ENCODE measurements at regions not wholly inside any gene's neighbourhood (a gene's known extent, or its start where the extent isn't known, plus 50 kb on each side); places are given as distances from the start of the nearest gene placed in this dataset.

DNA sequence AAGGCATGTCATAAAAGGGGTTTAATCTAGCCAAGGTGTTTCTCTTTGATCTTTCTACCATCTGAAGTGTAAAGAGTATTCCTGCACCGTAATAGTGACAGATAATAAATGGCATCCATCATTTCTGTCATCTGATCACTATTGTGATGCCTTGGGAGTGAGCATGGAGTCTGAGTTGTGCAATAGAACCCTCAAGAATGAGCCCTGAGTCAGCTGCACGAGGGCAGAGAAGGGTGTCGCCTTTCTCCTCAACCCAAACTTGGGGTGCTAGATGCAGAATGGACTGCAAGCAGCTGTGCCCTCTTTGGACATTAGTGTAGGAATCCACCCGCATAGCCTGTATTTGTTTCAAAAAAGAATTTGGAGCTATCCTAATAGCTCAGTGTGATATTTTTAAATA is 115.2 kb downstream of the ZNF37A start:
- TF ChIP-seq, protein P1, sequence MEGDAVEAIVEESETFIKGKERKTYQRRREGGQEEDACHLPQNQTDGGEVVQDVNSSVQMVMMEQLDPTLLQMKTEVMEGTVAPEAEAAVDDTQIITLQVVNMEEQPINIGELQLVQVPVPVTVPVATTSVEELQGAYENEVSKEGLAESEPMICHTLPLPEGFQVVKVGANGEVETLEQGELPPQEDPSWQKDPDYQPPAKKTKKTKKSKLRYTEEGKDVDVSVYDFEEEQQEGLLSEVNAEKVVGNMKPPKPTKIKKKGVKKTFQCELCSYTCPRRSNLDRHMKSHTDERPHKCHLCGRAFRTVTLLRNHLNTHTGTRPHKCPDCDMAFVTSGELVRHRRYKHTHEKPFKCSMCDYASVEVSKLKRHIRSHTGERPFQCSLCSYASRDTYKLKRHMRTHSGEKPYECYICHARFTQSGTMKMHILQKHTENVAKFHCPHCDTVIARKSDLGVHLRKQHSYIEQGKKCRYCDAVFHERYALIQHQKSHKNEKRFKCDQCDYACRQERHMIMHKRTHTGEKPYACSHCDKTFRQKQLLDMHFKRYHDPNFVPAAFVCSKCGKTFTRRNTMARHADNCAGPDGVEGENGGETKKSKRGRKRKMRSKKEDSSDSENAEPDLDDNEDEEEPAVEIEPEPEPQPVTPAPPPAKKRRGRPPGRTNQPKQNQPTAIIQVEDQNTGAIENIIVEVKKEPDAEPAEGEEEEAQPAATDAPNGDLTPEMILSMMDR (IDR thresholded peaks at IDR 0.05): no peak

DNA sequence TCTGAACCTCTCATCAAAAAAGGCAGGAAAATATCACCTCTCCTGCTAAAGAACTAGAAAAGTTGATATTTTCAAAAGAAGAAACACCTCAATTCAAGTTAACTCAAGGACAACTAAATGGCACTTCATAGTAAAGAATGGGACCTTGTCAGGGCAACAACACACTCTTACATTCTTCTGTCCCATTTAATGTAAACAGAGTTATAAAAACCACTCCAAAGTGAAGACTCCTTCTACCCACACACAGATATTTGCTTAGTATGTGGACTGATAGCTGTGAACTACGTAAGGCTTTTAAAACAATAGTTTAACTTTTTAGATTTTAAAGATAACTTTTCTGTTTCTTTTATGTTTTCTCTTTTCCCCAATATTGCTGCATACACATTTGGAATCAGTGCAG is 118.3 kb downstream of the ZNF37A start:
- TF ChIP-seq, protein P1 (IDR thresholded peaks at IDR 0.05): no peak

DNA sequence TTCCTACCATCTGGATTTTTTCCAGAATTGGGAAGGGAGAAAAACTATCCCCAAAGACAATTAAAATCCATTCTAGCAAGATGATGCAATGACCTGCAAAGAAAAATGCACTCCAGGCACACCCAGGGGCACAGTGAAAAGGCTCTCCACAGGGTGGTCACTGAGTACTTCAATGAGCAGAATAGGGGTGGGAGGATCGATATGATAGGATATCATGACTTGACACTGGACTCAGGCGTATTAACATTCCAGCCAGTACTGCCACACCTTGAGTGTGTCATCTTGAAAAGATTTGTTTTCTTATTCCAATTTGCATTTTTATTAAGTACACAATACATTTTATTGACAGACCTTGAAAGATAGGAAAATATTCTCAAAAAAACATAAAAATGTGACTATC is 132.2 kb downstream of the ZNF37A start:
- TF ChIP-seq, protein P1 (IDR thresholded peaks at IDR 0.05): no peak

DNA sequence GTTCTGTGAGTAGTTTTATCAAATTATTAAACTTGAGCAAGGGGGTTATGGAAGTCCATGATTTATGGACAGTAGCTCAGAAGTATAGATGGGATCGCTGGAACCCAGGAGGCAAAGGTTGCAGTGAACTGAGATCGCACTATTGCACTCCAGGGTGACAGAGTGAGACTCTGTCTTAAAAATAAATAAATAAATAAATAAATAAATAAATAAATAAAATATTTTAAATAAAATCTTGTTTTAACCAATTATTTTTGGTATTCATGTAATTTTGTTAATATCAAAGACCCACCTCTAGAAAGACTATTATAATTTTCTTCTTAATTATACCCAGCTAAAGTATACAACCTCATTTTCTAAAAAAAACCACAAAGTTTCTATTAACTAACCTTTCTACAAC is 134.3 kb downstream of the ZNF37A start:
- TF ChIP-seq, protein P1 (IDR thresholded peaks at IDR 0.05): no peak

DNA sequence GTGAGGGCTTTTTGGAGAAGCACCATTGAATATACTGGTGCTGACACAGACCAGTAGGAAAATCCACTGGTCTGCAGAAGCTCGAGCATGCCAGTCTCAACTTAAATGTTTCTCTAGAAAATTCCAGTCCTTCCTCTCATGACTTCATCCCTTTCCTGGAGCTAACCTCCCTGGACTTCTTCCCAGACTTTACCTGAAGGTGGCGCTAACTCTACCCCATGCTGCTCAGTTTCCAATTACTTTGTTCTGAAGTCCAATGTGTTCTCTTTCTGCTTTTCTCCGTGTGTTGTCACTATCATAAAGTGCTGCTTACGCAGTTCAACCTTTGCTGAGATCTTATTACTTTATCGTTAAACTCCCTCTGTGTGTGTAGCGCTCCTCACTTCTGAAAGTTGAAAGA is 158.4 kb downstream of the ZNF37A start:
- TF ChIP-seq, protein P1 (IDR thresholded peaks at IDR 0.05): peak; percentile 24; the same call in 1 of the 2 replicates

DNA sequence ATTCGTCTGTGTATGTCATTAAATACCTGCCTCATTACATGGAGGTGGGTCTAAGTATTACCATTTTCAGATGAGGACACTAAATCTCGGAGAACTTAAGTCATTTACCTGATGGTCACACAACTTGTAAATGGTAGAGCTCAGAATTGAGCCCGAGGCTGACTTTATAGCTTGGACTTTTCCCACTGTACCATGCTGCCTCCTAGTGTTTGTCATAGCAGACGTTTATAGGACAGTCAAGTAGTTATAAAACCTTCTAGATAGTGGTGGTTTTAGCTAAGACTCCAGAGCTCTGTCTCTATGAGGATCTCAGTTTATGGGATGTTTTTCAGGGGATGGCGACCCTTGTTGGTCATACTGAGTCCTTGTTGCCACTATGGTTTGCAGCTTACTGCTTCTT is 271.8 kb downstream of the ZNF37A start:
- TF ChIP-seq, protein P1 (IDR thresholded peaks at IDR 0.05): peak; percentile 47
